ENCODE measurements at regions not wholly inside any gene's neighbourhood (a gene's known extent, or its start where the extent isn't known, plus 50 kb on each side); places are given as distances from the start of the nearest gene placed in this dataset.
"Not testable (repeated sequence)": the region's sequence is repeated elsewhere in the genome, so short reads cannot be mapped to it uniquely, and the experiment has no call there.

- no peak for DNase-seq (ENCODE audit: low read depth, low spot score)
Measured at GRCh38 chr1:88455621-88456256, 228.3 kb upstream of the PKN2 start.

- DNase-seq (ENCODE audit: low read depth, low spot score): no peak
Measured at GRCh38 chr1:88457197-88457596, 226.9 kb upstream of the PKN2 start.

- no peak for DNase-seq (ENCODE audit: low read depth, low spot score)
Measured at GRCh38 chr1:88461007-88461406, 223.1 kb upstream of the PKN2 start.

GRCh38 chr1:88462096-88462487, 222.0 kb upstream of the PKN2 start:
- no peak for DNase-seq (ENCODE audit: low read depth, low spot score)

- DNase-seq (ENCODE audit: low read depth, low spot score): no peak
Measured at GRCh38 chr1:88462488-88463261, 221.4 kb upstream of the PKN2 start.

GRCh38 chr1:88463401-88463985, 220.6 kb upstream of the PKN2 start:
- no peak for DNase-seq (ENCODE audit: low read depth, low spot score)

- DNase-seq (ENCODE audit: low read depth, low spot score): no peak
Measured at GRCh38 chr1:88466011-88466410, 218.1 kb upstream of the PKN2 start.

GRCh38 chr1:88466899-88467580, 217.0 kb upstream of the PKN2 start:
- DNase-seq (ENCODE audit: low read depth, low spot score): no peak

- no peak for DNase-seq (ENCODE audit: low read depth, low spot score)
Measured at GRCh38 chr1:88472298-88472697, 211.8 kb upstream of the PKN2 start.

- no peak for DNase-seq (ENCODE audit: low read depth, low spot score)
Measured at GRCh38 chr1:88472714-88473113, 211.4 kb upstream of the PKN2 start.

- DNase-seq (ENCODE audit: low read depth, low spot score): no peak
Measured at GRCh38 chr1:88474555-88475304, 209.3 kb upstream of the PKN2 start.

GRCh38 chr1:88484881-88485280, 199.2 kb upstream of the PKN2 start:
- no peak for DNase-seq (ENCODE audit: low read depth, low spot score)

GRCh38 chr1:88488237-88488636, 195.8 kb upstream of the PKN2 start:
- no peak for DNase-seq (ENCODE audit: low read depth, low spot score)

GRCh38 chr1:88490676-88491075, 193.4 kb upstream of the PKN2 start:
- no peak for DNase-seq (ENCODE audit: low read depth, low spot score)

- DNase-seq (ENCODE audit: low read depth, low spot score): no peak
Measured at GRCh38 chr1:88499671-88500070, 184.4 kb upstream of the PKN2 start.

- no peak for DNase-seq (ENCODE audit: low read depth, low spot score)
Measured at GRCh38 chr1:88502886-88503285, 181.2 kb upstream of the PKN2 start.

GRCh38 chr1:88503646-88504045, 180.4 kb upstream of the PKN2 start:
- no peak for DNase-seq (ENCODE audit: low read depth, low spot score)

- no peak for DNase-seq (ENCODE audit: low read depth, low spot score)
Measured at GRCh38 chr1:88504601-88505000, 179.5 kb upstream of the PKN2 start.

- DNase-seq (ENCODE audit: low read depth, low spot score): no peak
Measured at GRCh38 chr1:88509379-88509778, 174.7 kb upstream of the PKN2 start.

GRCh38 chr1:88514544-88515060, 169.5 kb upstream of the PKN2 start:
- DNase-seq (ENCODE audit: low read depth, low spot score): no peak

- not testable (repeated sequence) for DNase-seq (ENCODE audit: low read depth, low spot score)
Measured at GRCh38 chr1:88517499-88517898, 166.6 kb upstream of the PKN2 start.

All from pulmonary artery endothelial cell (primary cell).